ENCODE measurements at regions not wholly inside any gene's neighbourhood (a gene's known extent, or its start where the extent isn't known, plus 50 kb on each side); places are given as distances from the start of the nearest gene placed in this dataset.
"Not testable (repeated sequence)": the region's sequence is repeated elsewhere in the genome, so short reads cannot be mapped to it uniquely, and the experiment has no call there.

- no peak for DNase-seq
Measured at GRCh38 chr11:116403794-116404461, 368.9 kb downstream of the BUD13 start.

GRCh38 chr11:116400081-116400480 is 372.7 kb downstream of the BUD13 start:
- no peak for DNase-seq

GRCh38 chr11:116397602-116398084 is 375.1 kb downstream of the BUD13 start:
- no peak for DNase-seq

- DNase-seq = no peak
Measured at GRCh38 chr11:116396331-116396730, 376.5 kb downstream of the BUD13 start.

GRCh38 chr11:116394022-116394421 is 378.8 kb downstream of the BUD13 start:
- DNase-seq = no peak

GRCh38 chr11:116390963-116391362 is 381.8 kb downstream of the BUD13 start:
- no peak for DNase-seq

- peak; percentile 88 for DNase-seq
Measured at GRCh38 chr11:116388146-116388545, 384.6 kb downstream of the BUD13 start.

GRCh38 chr11:116387641-116388040 is 385.1 kb downstream of the BUD13 start:
- peak; percentile 94 for DNase-seq

GRCh38 chr11:116386118-116386699 is 386.6 kb downstream of the BUD13 start:
- DNase-seq = no peak

GRCh38 chr11:116384876-116385275 is 387.9 kb downstream of the BUD13 start:
- DNase-seq = peak; percentile 33

GRCh38 chr11:116384407-116384806 is 388.4 kb downstream of the BUD13 start:
- no peak for DNase-seq

- no peak for DNase-seq
Measured at GRCh38 chr11:116379185-116379828, 393.5 kb downstream of the BUD13 start.

- DNase-seq = peak; percentile 95
Measured at GRCh38 chr11:116376547-116376946, 396.2 kb downstream of the BUD13 start.

- peak; percentile 71 for DNase-seq
Measured at GRCh38 chr11:116376054-116376453, 396.7 kb downstream of the BUD13 start.

- DNase-seq = no peak
Measured at GRCh38 chr11:116375221-116375620, 397.6 kb downstream of the BUD13 start.

GRCh38 chr11:116374085-116374484 is 398.7 kb downstream of the BUD13 start:
- DNase-seq = no peak

- peak; percentile 82 for DNase-seq
Measured at GRCh38 chr11:116373104-116373944, 399.5 kb downstream of the BUD13 start.

- peak; percentile 53 for DNase-seq
Measured at GRCh38 chr11:116371146-116371545, 401.6 kb downstream of the BUD13 start.

- DNase-seq = no peak
Measured at GRCh38 chr11:116368784-116369183, 404.0 kb downstream of the BUD13 start.

GRCh38 chr11:116366980-116367645 is 405.7 kb downstream of the BUD13 start:
- DNase-seq = no peak

GRCh38 chr11:116366451-116366850 is 406.3 kb downstream of the BUD13 start:
- DNase-seq = no peak

- DNase-seq = not testable (repeated sequence)
Measured at GRCh38 chr11:116364925-116365324, 407.9 kb downstream of the BUD13 start.

GRCh38 chr11:116364348-116364747 is 408.4 kb downstream of the BUD13 start:
- DNase-seq = no peak

All from NCI-H1092 (cell line).